ENCODE measurements at regions not wholly inside any gene's neighbourhood (a gene's known extent, or its start where the extent isn't known, plus 50 kb on each side); places are given as distances from the start of the nearest gene placed in this dataset.
A peak's percentile ranks its signal among the peaks of the same experiment; 100 is the strongest.

DNA sequence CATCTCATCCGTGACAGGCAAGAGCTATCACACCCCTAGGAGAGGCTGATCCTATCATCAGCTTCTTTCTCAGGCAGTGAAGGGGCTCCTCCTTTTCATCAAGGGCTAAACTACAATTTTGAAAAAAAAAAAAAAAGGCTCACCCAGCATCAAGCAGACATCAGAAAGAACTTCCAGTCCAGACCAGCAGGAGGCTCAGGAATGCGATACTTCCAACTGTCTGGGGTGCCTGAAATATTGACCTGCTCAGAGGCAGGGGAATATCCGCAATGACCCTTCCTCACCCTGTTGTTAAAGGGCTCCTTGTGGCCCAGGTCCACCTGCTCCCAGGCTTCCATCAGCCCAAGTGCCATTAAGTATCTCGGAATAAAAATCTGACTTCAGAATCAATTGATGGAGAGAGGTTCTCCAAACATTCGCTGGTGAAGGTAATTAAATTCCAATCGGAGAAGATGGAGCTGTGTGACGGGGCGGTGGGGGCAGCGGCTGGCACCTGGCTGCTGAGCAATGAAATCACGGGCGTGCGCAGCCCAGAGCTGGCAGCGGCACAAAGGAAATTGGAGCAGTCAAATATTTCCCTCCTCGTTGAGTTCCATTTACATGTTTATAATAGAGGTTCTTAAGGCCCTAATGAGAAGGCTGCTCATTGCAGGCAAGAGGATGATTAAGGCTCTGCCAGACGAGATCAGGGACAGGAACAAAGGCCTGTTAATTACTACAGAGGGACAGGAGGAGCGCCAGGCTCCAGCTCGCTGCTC lies 69.0 kb upstream of the THY1 start:
- no peak for DNase-seq (ENCODE audit: low read depth in 2 of 2)

DNA sequence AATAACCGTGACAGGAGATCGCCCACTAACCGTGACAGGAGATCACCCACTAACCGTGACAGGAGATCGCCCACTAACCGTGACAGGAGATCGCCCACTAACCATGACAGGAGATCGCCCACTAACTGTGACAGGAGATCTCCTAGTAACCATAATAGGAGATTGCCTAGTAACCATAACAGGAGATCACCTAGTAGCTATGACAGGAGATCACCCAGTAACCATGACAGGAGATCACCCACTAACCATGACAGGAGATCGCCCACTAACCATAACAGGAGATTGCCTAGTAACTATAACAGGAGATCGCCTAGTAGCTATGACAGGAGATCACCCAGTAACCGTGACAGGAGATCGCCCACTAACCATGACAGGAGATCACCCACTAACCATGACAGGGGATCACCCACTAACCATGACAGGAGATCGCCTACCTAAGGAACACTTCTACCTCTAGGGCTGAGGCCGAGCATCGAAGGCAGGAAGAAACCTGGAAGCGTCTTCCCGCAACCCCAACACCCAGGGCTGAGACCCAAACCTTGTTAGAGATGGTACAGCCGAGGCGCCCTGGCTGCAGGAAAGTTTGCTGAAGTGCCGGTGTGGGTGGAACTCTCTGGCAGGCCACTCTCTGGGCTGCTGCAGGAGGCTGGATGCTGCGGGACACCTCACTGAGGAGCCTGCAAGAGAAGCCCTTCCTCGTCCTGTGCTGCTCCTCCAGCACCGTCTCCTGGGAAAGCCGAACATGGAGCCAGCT lies 67.5 kb upstream of the THY1 start:
- no peak for DNase-seq (ENCODE audit: low read depth in 2 of 2)

DNA sequence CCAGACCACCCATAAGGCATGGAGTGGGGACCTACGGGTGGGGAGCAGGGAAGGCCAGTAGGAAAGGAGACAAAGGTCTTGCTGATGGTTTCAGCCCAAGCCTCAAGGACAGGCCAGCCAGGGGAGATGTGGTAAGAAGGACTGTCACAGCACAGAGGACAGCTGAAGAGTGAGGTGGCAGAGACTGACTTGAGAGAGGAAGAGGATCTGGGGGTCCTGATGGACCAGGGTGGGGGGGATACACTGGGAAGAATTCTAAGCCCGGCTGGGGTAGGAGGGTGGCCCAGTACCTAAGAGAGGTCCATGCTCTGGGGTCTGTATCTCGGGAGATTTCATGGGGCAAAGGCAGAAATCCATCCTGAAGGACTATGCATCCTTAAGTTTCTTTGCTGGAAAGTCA lies 66.1 kb upstream of the THY1 start:
- DNase-seq (ENCODE audit: low read depth in 2 of 2) = no peak

DNA sequence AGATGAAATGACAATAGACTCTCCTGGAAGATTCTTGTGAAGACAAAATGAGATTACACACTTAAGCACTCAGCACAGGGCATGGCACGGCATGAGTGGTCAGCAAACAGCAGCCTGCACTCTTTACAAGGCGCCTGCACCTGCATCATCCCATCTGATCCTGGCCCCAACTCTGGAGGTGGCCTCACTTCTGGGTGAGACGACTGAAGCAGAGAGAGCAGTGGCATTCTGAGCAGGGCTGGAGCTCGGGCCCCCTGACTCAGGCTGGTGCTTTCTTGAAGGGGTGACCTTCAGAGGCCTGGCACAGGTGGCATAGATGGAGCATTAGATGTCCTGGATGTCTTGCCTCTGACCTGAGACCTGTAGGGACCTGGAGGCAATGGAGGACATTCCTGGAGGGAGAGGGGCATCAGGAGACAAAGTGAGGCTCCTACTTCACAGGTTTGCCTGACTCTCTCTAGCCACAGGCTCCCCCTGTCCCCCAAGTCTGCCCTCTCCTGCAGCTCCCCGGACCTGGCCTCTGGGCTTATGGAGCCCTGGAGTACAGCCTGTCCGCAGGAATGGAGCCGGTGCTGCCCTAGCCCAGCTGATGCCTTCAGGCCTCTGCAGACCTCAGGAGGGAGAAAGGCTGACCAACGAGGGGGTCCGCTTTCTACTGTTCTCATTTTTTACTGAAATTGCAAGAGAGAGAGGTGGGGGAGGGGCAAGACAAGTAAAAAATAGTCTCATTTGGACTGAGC lies 65.5 kb upstream of the THY1 start:
- DNase-seq (ENCODE audit: low read depth in 2 of 2) = no peak

DNA sequence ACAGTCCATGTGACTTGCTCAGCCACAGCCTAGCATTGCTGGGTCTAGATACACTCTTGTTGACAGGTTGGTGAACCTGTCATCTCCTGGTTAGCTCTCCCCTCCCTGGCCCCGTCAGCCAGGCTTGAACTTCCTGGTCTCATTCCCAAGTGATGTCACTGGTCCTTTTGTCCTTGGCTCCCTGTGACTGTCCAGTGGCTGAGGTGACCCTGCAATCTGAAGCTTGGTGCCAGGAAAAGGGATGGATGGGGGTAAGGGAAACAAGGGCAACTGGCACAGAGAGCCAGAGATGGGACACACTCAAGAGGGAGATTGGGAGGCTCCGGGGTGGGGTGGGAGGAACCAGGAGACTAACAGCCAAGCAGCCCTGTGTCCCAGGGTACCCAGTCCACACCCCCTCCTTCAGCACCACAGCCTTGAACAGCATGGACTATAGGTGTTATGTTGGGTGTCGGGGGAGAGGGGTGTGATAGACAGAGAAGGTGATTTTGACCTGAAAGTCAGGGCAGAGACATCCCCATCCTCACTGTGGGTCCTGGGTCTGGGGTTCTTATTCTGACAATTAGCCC lies 63.8 kb upstream of the THY1 start:
- DNase-seq (ENCODE audit: low read depth in 2 of 2) = no peak

DNA sequence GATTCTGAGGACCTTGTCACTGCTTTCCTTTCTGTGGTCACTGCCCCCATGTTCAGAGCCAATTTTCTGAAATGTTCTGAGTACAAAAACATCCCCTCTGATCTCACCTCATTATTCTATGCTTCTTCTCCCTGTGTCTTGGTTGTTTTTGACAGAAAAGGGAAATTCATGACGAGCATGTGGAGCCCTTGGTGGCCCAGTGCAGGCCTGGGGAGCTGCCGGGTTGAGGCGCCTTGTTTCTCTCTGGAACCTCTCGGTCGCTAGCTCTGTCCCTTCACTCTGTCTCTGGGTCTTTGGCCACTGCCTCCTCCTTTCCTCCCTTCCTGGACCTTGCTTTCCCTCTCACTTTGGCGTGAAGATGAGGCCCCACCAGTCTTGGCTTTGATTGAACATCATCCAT lies 63.0 kb upstream of the THY1 start:
- no peak for DNase-seq (ENCODE audit: low read depth in 2 of 2)

DNA sequence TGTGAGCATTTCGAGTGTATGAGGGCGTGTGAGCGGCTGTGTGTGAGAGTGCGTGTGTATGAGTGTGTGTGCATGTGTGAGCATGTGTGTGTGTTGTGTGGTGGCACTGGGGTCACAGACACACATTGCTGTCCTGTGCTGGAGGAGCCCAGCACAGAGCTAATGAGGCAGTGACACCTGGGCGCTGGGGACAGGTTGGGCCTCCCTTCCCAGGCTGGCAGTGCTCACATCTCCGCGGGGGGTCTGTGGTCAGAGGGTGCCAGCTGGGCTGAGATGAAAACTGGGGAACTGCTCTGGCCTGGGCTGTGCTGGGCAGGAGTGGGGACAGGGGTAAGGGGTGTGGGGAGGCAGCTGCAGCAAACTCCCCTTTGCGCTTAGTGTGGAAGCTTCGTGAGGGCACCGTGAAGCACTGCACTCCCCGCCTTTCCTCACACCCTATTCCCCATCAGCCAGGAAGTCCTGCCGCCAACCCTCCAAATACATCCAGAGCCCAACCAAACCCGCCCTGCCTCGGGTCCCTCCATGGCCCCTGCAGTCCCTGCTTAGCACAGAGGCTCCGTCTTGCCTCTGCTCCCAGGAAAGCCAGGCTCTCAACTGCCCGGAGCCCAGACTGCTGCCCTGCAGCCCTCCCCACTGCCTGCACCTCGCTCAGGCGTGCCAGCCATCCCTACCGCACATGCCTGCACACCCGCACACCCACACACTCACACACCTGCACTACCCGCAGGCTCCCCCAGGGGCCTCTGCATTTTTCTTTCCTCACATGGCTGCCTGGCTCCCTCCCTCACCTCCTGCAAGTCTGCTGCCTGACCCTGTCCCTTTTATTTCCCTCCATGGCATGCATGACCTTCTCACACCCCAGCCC lies 62.0 kb upstream of the THY1 start:
- no peak for DNase-seq (ENCODE audit: low read depth in 2 of 2)

DNA sequence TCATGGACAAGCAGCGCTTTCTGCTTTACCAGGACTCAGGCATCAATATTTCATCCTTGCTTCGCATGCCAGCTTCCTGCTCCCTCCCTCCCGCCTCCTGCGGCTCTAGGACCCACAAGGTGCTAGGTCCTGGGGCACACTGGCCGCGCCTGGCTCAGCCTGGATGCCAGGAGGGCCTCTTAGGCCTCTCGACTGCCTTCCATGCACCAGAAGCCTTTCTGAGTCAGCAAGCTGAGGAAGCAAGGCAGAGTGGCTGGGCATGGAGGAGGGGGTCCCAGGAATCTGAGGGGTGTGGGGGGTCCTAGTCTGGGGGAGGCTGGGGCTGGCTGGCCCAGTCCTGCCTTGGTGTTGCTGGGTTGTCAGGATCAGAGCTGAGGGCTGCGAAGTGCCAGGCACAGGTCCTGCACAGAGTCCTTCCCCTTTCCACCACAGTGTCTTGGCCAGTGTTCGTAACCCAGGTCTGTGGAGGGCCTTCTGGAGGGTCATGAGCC lies 61.0 kb upstream of the THY1 start:
- DNase-seq (ENCODE audit: low read depth in 2 of 2) = no peak

DNA sequence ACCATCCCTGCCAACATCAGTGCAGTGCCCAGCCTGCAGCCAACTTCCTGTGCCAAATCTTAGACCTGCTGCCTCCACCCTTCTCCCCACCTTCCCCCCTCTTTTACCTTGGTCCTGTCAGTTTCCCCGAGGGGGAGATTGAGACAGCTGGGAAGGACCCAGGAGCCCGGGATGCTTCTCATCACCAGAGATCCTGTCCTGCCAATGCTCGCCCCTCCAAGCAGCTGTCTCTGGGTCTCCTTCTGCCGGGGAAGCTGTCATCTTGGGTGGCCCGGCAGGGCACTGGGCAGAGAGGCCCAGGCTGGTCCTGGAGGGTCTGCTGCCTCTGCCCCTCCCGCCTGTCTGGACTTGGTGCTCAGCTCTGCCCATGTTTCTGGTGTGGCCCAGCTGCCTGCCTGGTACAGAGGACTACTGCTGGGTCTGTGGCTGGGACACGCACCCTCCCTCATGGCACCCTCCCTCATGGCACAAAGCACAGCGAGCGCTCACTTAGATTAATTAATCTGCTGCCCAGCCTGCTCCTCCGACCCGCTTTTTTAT lies 60.4 kb upstream of the THY1 start:
- DNase-seq (ENCODE audit: low read depth in 2 of 2) = no peak

DNA sequence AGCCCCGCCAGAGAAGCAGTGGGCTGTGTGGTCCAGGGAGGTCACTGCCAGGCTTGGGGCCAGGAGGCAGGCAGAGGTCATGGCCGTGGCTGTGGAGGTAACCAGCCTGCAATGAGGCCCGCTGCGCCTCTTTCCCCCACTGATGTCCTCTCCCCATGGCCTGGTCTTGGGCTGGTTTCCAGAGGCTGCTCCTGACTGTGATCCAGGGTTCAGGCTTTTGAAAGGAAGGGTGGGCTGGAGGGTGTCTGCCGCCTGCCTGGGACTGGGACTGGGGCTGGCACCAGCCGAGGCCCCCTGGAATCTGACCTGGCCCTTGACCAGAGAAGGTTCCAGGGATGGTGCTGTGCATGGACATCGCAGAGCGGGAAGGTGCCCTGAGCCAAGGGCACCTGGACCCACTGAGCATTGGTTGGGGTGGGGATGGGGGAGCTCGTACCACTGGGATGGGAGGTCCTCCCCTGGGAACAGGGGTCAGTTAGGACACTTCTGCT lies 59.6 kb upstream of the THY1 start:
- DNase-seq (ENCODE audit: low read depth in 2 of 2) = no peak

DNA sequence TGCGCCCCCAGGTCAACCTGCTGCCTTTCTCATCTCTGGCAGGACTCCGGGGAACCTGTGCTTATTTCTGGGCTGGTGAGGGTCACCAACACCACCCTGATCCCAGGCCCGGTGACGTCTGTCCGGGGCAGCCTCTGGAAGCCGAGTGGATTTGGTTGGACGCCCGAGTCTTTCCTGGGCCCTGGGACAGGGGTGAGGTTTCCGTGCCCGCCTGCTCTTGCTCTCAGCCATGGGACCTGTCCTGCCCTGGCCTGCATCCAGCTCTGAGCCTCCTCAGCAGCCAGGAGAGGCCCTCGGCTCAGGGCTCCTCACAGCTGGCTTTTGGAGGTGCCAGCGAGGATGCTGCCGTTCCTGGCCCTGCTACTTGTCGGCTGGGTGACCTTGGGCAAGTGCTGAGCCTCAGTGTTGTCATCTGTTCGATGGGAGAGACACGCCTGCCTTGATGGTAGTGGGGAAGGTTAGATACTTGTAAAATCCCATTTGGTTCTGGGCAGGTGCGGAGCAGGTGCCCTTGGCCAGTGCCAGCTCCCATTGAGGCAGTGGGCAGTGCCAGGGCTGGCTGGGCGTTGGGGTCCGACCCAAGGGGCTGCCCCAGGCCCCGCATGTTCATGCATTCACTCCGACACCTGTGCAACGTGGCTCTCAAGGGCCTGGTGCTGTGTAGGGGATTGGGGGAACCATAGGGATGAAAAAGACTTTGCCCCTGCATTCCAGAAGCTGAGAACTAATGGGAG lies 58.9 kb upstream of the THY1 start:
- no peak for DNase-seq (ENCODE audit: low read depth in 2 of 2)

DNA sequence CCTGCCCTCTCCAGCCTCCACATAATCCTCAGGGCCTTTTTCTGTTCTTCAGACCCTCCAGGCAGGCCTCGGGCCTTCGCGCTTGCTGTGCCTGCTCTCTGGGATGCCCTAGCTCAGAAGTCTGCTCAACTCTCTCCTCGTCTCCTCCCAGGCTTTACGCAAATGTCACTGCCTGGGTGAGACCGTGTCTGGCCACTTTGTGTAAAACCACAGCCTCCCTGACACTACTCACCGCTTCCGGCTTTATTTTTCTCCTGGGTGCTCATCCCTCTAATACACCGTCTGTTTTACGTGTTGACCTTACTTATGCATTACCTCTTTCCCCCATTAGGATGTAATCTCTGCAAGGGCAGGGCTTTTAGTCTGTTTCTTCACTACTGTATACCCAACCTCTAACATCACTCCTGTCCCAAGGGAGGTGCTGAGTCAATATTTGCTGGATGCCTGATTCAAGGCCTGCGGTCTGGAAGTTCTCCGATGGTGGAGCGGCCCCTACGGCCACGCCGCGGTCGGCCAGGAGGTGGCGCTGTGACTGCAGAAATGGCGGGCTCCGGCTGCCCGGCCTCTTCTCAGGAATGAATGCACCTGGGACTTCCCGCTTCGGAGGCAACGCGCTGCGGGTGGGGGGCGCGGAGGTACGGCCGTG lies 58.2 kb upstream of the THY1 start:
- DNase-seq (ENCODE audit: low read depth in 2 of 2) = peak; percentile 30 to 44

DNA sequence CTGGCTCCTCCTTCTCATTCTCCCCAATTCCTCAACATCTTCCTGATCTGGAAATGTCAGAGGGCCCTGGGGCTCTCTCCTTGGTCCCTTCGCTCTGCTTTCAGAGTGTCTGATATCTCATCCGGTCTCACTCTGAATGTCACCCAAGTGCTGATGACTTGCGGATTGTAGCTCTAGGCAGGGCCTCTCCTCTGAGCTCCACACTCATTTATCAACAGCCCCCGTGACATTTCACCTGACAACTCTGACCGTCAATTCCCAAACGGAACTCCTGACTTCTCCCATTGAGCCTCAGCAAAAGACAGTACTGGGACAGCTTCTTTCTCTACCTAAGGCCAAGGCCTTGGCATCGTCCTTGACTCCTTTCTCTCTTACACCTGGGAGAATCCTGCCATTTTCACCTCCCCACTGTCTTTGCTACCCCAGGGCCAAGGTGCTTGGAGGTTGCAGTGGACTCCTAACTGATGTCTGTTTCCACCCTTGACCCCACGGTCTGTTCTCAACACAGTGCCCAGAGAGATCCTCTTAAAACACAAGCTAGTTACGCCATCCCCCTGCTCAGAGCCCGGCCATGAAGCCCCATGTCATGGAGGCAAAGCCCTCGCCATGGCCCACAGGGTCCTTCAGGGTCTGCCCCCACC lies 57.5 kb upstream of the THY1 start:
- no peak for DNase-seq (ENCODE audit: low read depth in 2 of 2)

DNA sequence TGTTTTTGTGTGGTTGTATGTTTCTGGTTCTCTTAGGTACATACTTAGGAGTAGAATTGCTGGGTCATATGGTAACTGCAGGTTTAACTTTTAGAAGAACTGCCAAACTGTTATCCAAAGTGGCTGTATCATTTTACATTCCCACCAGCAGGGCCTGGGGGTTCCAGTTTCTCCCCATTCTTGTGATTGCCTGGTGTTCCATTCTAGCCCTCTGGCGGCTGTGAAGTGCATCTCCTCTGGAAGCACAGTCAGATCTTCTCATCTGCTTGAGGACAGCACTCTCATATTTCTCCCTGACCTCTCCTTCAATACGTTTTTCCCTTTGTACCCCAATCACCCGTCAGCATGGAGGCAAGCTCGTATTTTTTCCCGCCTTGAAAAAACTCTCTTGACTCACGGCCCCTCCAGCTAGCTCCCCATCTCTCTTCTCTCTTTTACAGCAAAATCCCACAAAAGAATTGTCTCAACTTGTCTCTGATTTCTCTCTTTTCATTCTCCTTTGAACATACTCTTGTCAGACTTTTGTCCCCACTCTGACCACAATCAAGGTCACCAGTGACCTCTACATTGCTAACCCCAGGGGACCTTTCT lies 56.8 kb upstream of the THY1 start:
- no peak for DNase-seq (ENCODE audit: low read depth in 2 of 2)

DNA sequence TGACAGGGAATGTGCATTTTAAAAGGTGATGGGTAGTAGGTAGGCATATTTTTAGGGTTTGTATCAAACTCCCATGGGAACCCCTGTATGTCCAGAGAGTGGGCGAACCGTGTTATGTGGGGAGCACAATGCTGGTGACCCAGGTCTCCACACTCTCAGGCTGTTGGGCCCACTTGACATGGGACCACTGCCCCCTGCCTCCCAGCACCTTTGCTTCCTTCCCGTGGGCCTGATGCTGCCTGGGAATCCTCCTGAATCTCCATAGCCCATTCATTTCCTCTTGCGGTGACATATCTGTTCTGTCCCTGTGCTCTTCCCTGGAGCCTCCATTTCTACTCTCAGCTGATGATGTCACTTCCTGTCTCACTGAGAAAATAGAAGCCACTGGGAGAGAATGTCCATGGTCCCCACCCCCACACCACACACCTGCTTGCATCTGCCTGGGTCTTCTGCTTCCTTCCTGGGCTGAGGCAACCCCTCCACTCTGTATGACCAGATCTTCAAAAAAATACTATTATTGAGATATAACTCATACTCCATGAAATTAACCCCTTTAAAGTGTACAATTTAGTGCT lies 55.8 kb upstream of the THY1 start:
- DNase-seq (ENCODE audit: low read depth in 2 of 2) = no peak

DNA sequence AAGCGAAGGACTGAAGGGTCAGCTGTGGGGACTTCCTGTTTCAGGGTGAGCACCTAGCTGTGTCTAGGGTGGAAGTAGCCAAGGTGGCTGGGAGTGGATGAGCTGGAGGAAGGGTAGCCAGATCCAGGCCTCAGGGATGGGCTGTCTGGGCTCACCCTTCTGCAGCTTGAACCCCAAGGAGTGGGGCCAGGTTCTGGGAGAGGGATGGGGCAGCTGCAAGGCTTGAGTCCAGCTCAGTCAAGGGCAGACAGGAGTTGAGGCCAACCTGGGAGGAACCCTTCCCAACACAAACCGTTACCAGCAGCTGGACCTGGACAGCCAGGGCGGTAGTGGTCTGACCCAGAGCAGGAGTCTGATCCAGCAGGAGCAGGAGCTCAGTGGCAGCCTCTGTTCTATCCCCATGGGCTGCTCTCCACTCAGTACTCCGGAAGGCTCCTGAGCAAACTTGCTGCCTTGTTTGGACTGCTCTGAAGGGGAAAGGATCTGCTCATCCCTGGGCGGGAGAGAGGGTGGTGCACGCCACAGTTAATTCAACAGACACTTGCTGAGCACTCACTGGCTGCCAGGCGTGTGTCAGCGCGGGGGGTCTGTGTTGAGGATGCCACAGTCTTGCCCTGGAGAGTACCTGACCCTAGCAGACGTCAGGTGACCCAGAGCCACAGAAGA lies 53.8 kb upstream of the THY1 start:
- DNase-seq (ENCODE audit: low read depth in 2 of 2) = no peak

DNA sequence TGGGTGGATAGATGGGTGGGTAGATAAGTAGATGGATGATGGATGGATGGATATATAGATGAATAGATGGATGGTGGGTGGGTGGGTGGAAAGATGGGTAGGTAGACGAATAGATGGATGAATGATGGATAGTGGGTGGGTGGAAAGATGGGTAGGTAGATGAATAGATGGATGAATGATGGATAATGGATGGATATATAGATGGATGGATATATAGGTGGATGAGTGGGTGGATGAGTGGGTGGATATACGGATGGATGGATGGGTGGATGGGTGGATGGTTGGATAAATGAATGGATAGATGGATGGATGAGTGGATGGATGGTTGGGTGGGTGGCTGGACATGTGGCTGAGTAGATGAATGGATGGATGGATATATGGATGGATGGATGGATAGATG lies 53.1 kb upstream of the THY1 start:
- no peak for DNase-seq (ENCODE audit: low read depth in 2 of 2)

All from stimulated activated CD8-positive, alpha-beta memory T cell treated with anti-CD3 and anti-CD28 coated beads, Interleukin-7, amount 100 ng/mL, for 1 hour (primary cell).